K562 (cell line): ENCODE measurements at regions not wholly inside any gene's neighbourhood (a gene's known extent, or its start where the extent isn't known, plus 50 kb on each side); places are given as distances from the start of the nearest gene placed in this dataset.

Experiments
- ATF7 ChIP-seq: fragments of 450-650 bp; IDR thresholded peaks from 2 replicates; pipeline ENCODE4 v1.7.1; 2014; ENCODE audit warnings: mild to moderate bottlenecking, moderate library complexity
- CEBPB ChIP-seq: fragments of 450-650 bp; IDR thresholded peaks from 2 replicates; pipeline ENCODE4 v1.6.1; 2016; ENCODE audit warnings: missing genetic modification characterization, missing compliant biosample characterization
- GABPA ChIP-seq: fragments of 200-800 bp; sonication (Bioruptor generic); conservative IDR thresholded peaks from 2 replicates; pipeline ENCODE4 v1.6.1; 2016; ENCODE audit warnings: low read depth, missing genetic modification characterization, missing compliant biosample characterization
- GTF2E2 ChIP-seq: fragments of 200-800 bp; sonication (Bioruptor generic); IDR thresholded peaks from 2 replicates; pipeline ENCODE4 v1.6.1; 2016; ENCODE audit warnings: missing genetic modification characterization, missing compliant biosample characterization
- MEF2D ChIP-seq: conservative IDR thresholded peaks from 2 replicates; pipeline ENCODE4 v1.6.1; 2016; ENCODE audit warnings: low read depth, missing genetic modification characterization, missing compliant biosample characterization
- POLR2A ChIP-seq: fragments of 450-650 bp; conservative IDR thresholded peaks from 2 replicates; pipeline ENCODE4 v1.6.1; 2016
- RB1 ChIP-seq: fragments of 450-650 bp; IDR thresholded peaks from 2 replicates; pipeline ENCODE4 v1.6.1; 2017; ENCODE audit warnings: low read depth, mild to moderate bottlenecking
- STAT5A ChIP-seq: IDR thresholded peaks from 2 replicates; pipeline ENCODE4 v1.6.1; 2012; ENCODE audit warnings: low read length, inconsistent platforms, borderline replicate concordance
- TARDBP ChIP-seq: fragments of 450-650 bp; IDR thresholded peaks from 2 replicates; pipeline ENCODE4 v1.6.1; 2016
- ZNF121 ChIP-seq: sonication (generic); formaldehyde crosslinking; conservative IDR thresholded peaks from 2 replicates; pipeline ENCODE4 v1.8.0; 2022; ENCODE audit warnings: missing genetic modification reagents
- ZNF197 ChIP-seq: fragments of 200-800 bp; sonication (Bioruptor generic); IDR thresholded peaks from 2 replicates; pipeline ENCODE4 v1.6.1; 2016; ENCODE audit warnings: low read depth, missing genetic modification characterization, missing compliant biosample characterization
- TF ChIP-seq, protein P1 (sequence below), 3 experiments: IDR thresholded peaks in 2 of 3; conservative IDR thresholded peaks in 1 of 3; 2 replicates each; pipeline ENCODE4 v1.5.1; 2011 to 2012; ENCODE audit warnings: low read length in 3 of 3, mild to moderate bottlenecking in 3 of 3, control low read depth in 2 of 3, improper control_type of control experiment in 1 of 3, inconsistent platforms in 1 of 3, low read depth in 1 of 3, mixed read lengths in 1 of 3, moderate library complexity in 1 of 3; ENCODE audit not compliant: insufficient read depth in 2 of 3
- TF ChIP-seq, protein P2 (sequence below), 2 experiments: fragments of 450-650 bp; formaldehyde crosslinking in 1 of 2; IDR thresholded peaks; 2 replicates each; pipeline versions ENCODE4 v1.4.0 to v1.6.1; 2014 to 2020; ENCODE audit warnings: mild to moderate bottlenecking in 2 of 2, borderline replicate concordance in 1 of 2, low read depth in 1 of 2
- TF ChIP-seq, protein P3 (sequence below): fragments of 450-650 bp; formaldehyde crosslinking; IDR thresholded peaks from 2 replicates; pipeline ENCODE4 v1.4.0; 2022; ENCODE audit warnings: mild to moderate bottlenecking, moderate library complexity

DNA sequence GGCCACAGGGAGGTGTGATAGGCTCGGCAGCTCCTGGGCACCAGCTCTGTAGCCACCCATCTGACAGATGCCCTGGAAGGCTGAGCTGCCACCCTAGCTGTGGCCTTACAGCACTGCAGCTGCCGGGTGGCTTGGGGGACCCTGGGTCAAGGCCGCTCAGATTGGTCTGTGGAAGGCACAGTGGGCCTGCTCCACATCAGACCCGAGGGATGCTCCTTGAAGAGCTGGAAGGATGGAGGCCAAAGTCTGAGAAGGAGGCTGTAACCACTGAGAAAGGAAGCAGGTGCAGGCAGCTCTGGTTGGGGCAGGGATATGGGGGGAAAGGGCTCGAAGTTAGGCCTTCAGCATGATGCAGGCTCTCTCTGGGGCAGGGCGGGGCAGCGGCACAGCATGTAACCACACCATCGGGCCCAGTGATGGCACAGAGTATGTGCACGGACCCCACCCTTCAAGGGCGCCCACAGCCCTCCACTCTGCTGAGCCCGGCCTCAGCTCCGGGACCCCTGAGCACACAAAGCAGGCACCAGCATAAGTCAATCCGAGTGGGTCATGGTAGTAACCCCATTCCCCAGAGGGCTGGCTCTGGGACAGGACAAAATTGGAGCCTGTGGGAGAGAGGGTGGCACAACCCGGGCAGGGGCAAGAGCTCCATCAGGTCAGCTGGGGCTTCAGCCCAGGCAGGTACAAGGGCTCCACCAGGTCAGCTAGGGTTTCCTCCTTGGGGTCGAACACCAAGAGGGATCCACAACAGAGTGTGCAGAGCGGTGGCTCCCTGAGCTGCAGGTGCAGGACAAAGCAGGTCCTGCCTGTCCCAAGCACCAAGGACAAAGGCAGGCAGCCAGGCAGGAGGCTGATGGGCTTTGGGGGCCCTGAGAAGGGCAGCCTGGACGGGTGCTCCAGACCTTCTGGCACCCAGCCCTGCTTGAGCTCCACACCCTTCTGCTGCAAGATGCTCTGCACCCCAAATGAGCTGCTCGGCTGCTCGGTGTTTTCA is 1511.1 kb downstream of the BRD1 start:
- TF ChIP-seq, protein P1, sequence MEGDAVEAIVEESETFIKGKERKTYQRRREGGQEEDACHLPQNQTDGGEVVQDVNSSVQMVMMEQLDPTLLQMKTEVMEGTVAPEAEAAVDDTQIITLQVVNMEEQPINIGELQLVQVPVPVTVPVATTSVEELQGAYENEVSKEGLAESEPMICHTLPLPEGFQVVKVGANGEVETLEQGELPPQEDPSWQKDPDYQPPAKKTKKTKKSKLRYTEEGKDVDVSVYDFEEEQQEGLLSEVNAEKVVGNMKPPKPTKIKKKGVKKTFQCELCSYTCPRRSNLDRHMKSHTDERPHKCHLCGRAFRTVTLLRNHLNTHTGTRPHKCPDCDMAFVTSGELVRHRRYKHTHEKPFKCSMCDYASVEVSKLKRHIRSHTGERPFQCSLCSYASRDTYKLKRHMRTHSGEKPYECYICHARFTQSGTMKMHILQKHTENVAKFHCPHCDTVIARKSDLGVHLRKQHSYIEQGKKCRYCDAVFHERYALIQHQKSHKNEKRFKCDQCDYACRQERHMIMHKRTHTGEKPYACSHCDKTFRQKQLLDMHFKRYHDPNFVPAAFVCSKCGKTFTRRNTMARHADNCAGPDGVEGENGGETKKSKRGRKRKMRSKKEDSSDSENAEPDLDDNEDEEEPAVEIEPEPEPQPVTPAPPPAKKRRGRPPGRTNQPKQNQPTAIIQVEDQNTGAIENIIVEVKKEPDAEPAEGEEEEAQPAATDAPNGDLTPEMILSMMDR (IDR thresholded peaks at IDR 0.05 in 2 of 3, conservative IDR thresholded peaks at IDR 0.05 in 1 of 3; ENCODE audit: insufficient read depth in 2 of 3, low read depth in 1 of 3, low read length in 3 of 3), result no peak
- TF ChIP-seq ATF7 (no peak), RB1 (no peak), STAT5A (no peak), GABPA (tag) (no peak), ZNF121 (CRISPR knock-in tag) (no peak), POLR2A (no peak), GTF2E2 (no peak), MEF2D (tag) (no peak), TARDBP (no peak), ZNF197 (no peak), CEBPB (tag) (no peak)
- TF ChIP-seq, protein P2, sequence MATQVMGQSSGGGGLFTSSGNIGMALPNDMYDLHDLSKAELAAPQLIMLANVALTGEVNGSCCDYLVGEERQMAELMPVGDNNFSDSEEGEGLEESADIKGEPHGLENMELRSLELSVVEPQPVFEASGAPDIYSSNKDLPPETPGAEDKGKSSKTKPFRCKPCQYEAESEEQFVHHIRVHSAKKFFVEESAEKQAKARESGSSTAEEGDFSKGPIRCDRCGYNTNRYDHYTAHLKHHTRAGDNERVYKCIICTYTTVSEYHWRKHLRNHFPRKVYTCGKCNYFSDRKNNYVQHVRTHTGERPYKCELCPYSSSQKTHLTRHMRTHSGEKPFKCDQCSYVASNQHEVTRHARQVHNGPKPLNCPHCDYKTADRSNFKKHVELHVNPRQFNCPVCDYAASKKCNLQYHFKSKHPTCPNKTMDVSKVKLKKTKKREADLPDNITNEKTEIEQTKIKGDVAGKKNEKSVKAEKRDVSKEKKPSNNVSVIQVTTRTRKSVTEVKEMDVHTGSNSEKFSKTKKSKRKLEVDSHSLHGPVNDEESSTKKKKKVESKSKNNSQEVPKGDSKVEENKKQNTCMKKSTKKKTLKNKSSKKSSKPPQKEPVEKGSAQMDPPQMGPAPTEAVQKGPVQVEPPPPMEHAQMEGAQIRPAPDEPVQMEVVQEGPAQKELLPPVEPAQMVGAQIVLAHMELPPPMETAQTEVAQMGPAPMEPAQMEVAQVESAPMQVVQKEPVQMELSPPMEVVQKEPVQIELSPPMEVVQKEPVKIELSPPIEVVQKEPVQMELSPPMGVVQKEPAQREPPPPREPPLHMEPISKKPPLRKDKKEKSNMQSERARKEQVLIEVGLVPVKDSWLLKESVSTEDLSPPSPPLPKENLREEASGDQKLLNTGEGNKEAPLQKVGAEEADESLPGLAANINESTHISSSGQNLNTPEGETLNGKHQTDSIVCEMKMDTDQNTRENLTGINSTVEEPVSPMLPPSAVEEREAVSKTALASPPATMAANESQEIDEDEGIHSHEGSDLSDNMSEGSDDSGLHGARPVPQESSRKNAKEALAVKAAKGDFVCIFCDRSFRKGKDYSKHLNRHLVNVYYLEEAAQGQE (IDR thresholded peaks at IDR 0.05; ENCODE audit: borderline replicate concordance), result no peak
- TF ChIP-seq, protein P2 (CRISPR knock-in tag; IDR thresholded peaks at IDR 0.05; ENCODE audit: low read depth), result no peak
- TF ChIP-seq, protein P3, sequence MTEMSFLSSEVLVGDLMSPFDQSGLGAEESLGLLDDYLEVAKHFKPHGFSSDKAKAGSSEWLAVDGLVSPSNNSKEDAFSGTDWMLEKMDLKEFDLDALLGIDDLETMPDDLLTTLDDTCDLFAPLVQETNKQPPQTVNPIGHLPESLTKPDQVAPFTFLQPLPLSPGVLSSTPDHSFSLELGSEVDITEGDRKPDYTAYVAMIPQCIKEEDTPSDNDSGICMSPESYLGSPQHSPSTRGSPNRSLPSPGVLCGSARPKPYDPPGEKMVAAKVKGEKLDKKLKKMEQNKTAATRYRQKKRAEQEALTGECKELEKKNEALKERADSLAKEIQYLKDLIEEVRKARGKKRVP (CRISPR knock-in tag), result no peak
